HCT116 (cell line): ENCODE measurements at regions not wholly inside any gene's neighbourhood (a gene's known extent, or its start where the extent isn't known, plus 50 kb on each side); places are given as distances from the start of the nearest gene placed in this dataset.

ENCODE experiments used
- CTCF ChIP-seq, 3 experiments: fragments of 200-600 bp in 1 of 3; sonication (generic) in 1 of 3; IDR thresholded peaks in 2 of 3; conservative IDR thresholded peaks in 1 of 3; 2 replicates each; pipeline ENCODE4 v1.5.1; 2012 to 2017; ENCODE audit warnings: low read depth in 2 of 3, low read length in 2 of 3, antibody characterized with exemption in 1 of 3, borderline replicate concordance in 1 of 3, control low read depth in 1 of 3, mild to moderate bottlenecking in 1 of 3, mixed read lengths in 1 of 3, mixed run types in 1 of 3, moderate library complexity in 1 of 3; ENCODE audit not compliant: insufficient read depth in 1 of 3
- ZFX ChIP-seq: fragments of 450-650 bp; IDR thresholded peaks from 2 replicates; pipeline ENCODE4 v1.6.1; 2017

- TF ChIP-seq ZFX (no peak), CTCF (IDR thresholded peaks at IDR 0.05 in 2 of 3, conservative IDR thresholded peaks at IDR 0.05 in 1 of 3; ENCODE audit: borderline replicate concordance in 1 of 3, insufficient read depth in 1 of 3, low read depth in 2 of 3, low read length in 2 of 3) (no peak)
Observed at GRCh38 chr3:67981077-67981476, 326.7 kb upstream of the SUCLG2 start.
